HEK293T (cell line): ENCODE measurements at regions not wholly inside any gene's neighbourhood (a gene's known extent, or its start where the extent isn't known, plus 50 kb on each side); places are given as distances from the start of the nearest gene placed in this dataset.

ENCODE experiments used
- ARNT ChIP-seq: fragments of 450-650 bp; IDR thresholded peaks from 2 replicates; pipeline ENCODE4 v1.6.1; 2017; ENCODE audit warnings: mild to moderate bottlenecking
- BHLHE40 ChIP-seq: fragments of 450-650 bp; IDR thresholded peaks from 2 replicates; pipeline ENCODE4 v1.6.1; 2016; ENCODE audit warnings: mild to moderate bottlenecking, moderate library complexity, borderline replicate concordance
- ELF4 ChIP-seq: fragments of 450-650 bp; IDR thresholded peaks from 2 replicates; pipeline ENCODE4 v1.6.1; 2017; ENCODE audit warnings: antibody characterized with exemption
- FOXK2 ChIP-seq: fragments of 450-650 bp; IDR thresholded peaks from 2 replicates; pipeline ENCODE4 v1.6.1; 2016; ENCODE audit warnings: mild to moderate bottlenecking
- NFRKB ChIP-seq: fragments of 450-650 bp; IDR thresholded peaks from 2 replicates; pipeline ENCODE4 v1.6.1; 2016; ENCODE audit warnings: mild to moderate bottlenecking, moderate library complexity
- SP1 ChIP-seq: fragments of 450-650 bp; IDR thresholded peaks from 2 replicates; pipeline ENCODE4 v1.6.1; 2017
- TARDBP ChIP-seq: fragments of 450-650 bp; IDR thresholded peaks from 2 replicates; pipeline ENCODE4 v1.6.1; 2016
- ZNF384 ChIP-seq: fragments of 450-650 bp; IDR thresholded peaks from 2 replicates; pipeline ENCODE4 v1.6.1; 2016

GRCh38 chr13:90535421-90535820 lies 812.1 kb upstream of the MIR17HG start:
- TF ChIP-seq ZNF384 (no peak), BHLHE40 (no peak), ELF4 (no peak), ARNT (no peak), TARDBP (no peak), NFRKB (no peak), FOXK2 (no peak), SP1 (no peak)
